Nephron (organoid): ENCODE measurements at regions not wholly inside any gene's neighbourhood (a gene's known extent, or its start where the extent isn't known, plus 50 kb on each side); places are given as distances from the start of the nearest gene placed in this dataset.

Experiments
- H3K27ac Mint-ChIP-seq, 3 experiments: 2 replicates each; pipeline ENCODE4 v1.8.0; 2020; ENCODE audit warnings: mixed read lengths in 3 of 3, mild to moderate bottlenecking in 2 of 3, moderate library complexity in 1 of 3
- H3K27me3 Mint-ChIP-seq: 2 replicates; pipeline ENCODE4 v1.8.0; 2021; ENCODE audit warnings: low read depth, mild to moderate bottlenecking, moderate library complexity, mixed read lengths
- H3K36me3 Mint-ChIP-seq: 2 replicates; pipeline ENCODE4 v1.8.0; 2020; ENCODE audit warnings: low read depth, mixed read lengths
- H3K4me1 Mint-ChIP-seq: 2 replicates; pipeline ENCODE4 v1.8.0; 2020; ENCODE audit warnings: mixed read lengths
- H3K4me3 Mint-ChIP-seq, 3 experiments: 2 replicates each; pipeline ENCODE4 v1.8.0; 2020; ENCODE audit warnings: mild to moderate bottlenecking in 3 of 3, mixed read lengths in 3 of 3, moderate library complexity in 2 of 3
- H3K9me3 Mint-ChIP-seq: 2 replicates; pipeline ENCODE4 v1.8.0; 2020; ENCODE audit warnings: mixed read lengths
- CTCF ChIP-seq, 3 experiments: fragments of 200-600 bp; sonication (generic); IDR thresholded peaks; one replicate each; pipeline ENCODE4 v1.5.0; 2021; ENCODE audit warnings: antibody characterized with exemption in 3 of 3; ENCODE audit not compliant: unreplicated experiment in 3 of 3

GRCh38 chr11:38296211-38296776 is 1698.3 kb upstream of the RAG2 start:
- no peak overlapping the region for H3K4me3 Mint-ChIP-seq
- no peak for TF ChIP-seq CTCF (IDR thresholded peaks at IDR 0.05; ENCODE audit: unreplicated experiment in 3 of 3)
- no peaks in the 10 kb centered on the region for H3K4me1 Mint-ChIP-seq
- no peaks in the 10 kb centered on the region for H3K36me3 Mint-ChIP-seq
- H3K27ac Mint-ChIP-seq = no peak overlapping the region
- no peaks in the 10 kb centered on the region for H3K27me3 Mint-ChIP-seq
- peaks cover 8% of the 10 kb centered on the region for H3K9me3 Mint-ChIP-seq

GRCh38 chr11:38282718-38283117 is 1684.7 kb upstream of the RAG2 start:
- Mint-ChIP-seq H3K9me3 (no peaks in the 10 kb centered on the region), H3K27me3 (no peaks in the 10 kb centered on the region), H3K36me3 (no peaks in the 10 kb centered on the region), H3K27ac (no peak overlapping the region), H3K4me1 (no peaks in the 10 kb centered on the region), H3K4me3 (no peak overlapping the region)
- TF ChIP-seq CTCF (IDR thresholded peaks at IDR 0.05; ENCODE audit: unreplicated experiment in 3 of 3) = no peak

- H3K9me3 Mint-ChIP-seq = no peaks in the 10 kb centered on the region
- peaks cover 6% of the 10 kb centered on the region for H3K4me1 Mint-ChIP-seq
- no peaks in the 10 kb centered on the region for H3K27me3 Mint-ChIP-seq
- no peak for TF ChIP-seq CTCF (IDR thresholded peaks at IDR 0.05; ENCODE audit: unreplicated experiment in 3 of 3)
- no peaks in the 10 kb centered on the region for H3K36me3 Mint-ChIP-seq
- no peak overlapping the region for H3K4me3 Mint-ChIP-seq
- H3K27ac Mint-ChIP-seq = no peak overlapping the region
These were observed 1680.6 kb upstream of the RAG2 start for GRCh38 chr11:38278457-38279141.

GRCh38 chr11:38274031-38274430 is 1676.0 kb upstream of the RAG2 start:
- no peak overlapping the region for H3K27ac Mint-ChIP-seq
- no peaks in the 10 kb centered on the region for H3K27me3 Mint-ChIP-seq
- no peak for TF ChIP-seq CTCF (IDR thresholded peaks at IDR 0.05; ENCODE audit: unreplicated experiment in 3 of 3)
- H3K4me3 Mint-ChIP-seq = no peak overlapping the region
- H3K36me3 Mint-ChIP-seq = peaks cover 5% of the 10 kb centered on the region
- peaks cover 6% of the 10 kb centered on the region for H3K4me1 Mint-ChIP-seq
- H3K9me3 Mint-ChIP-seq = peaks cover 13% of the 10 kb centered on the region

- Mint-ChIP-seq H3K36me3 (peaks cover 5% of the 10 kb centered on the region), H3K4me1 (peaks cover 6% of the 10 kb centered on the region), H3K4me3 (no peak overlapping the region), H3K9me3 (peaks cover 20% of the 10 kb centered on the region), H3K27ac (no peak overlapping the region), H3K27me3 (no peaks in the 10 kb centered on the region)
- TF ChIP-seq CTCF (IDR thresholded peaks at IDR 0.05; ENCODE audit: unreplicated experiment in 3 of 3) = no peak
These were observed 1674.3 kb upstream of the RAG2 start for GRCh38 chr11:38272376-38272775.

GRCh38 chr11:38266691-38267090 is 1668.7 kb upstream of the RAG2 start:
- Mint-ChIP-seq H3K9me3 (peaks cover 27% of the 10 kb centered on the region), H3K27me3 (no peaks in the 10 kb centered on the region), H3K4me3 (no peak overlapping the region), H3K36me3 (peaks cover 5% of the 10 kb centered on the region), H3K4me1 (no peaks in the 10 kb centered on the region), H3K27ac (no peak overlapping the region)
- TF ChIP-seq CTCF (IDR thresholded peaks at IDR 0.05; ENCODE audit: unreplicated experiment in 3 of 3) = no peak
